IPS-15b (cell line): ENCODE measurements at regions not wholly inside any gene's neighbourhood (a gene's known extent, or its start where the extent isn't known, plus 50 kb on each side); places are given as distances from the start of the nearest gene placed in this dataset.

Source experiments
- H3K27me3 ChIP-seq: one replicate; pipeline ENCODE4 v1.6.1; 2013; ENCODE audit warnings: low read length; ENCODE audit not compliant: control insufficient read depth, insufficient read depth
- H3K36me3 ChIP-seq: one replicate; pipeline ENCODE4 v1.6.1; 2013; ENCODE audit warnings: low read length; ENCODE audit not compliant: control insufficient read depth, insufficient read depth
- H3K4me1 ChIP-seq: one replicate; pipeline ENCODE4 v1.6.1; 2013; ENCODE audit warnings: mild to moderate bottlenecking, low read length; ENCODE audit not compliant: control insufficient read depth, insufficient read depth
- H3K4me3 ChIP-seq: one replicate; pipeline ENCODE4 v1.5.1; 2013; ENCODE audit warnings: low read depth, low read length
- H3K9ac ChIP-seq: one replicate; pipeline ENCODE4 v1.6.1; 2013; ENCODE audit warnings: low read depth, mild to moderate bottlenecking, low read length
- H3K9me3 ChIP-seq: one replicate; pipeline ENCODE4 v1.6.1; 2013; ENCODE audit warnings: mild to moderate bottlenecking, low read length; ENCODE audit not compliant: control insufficient read depth, insufficient read depth

DNA sequence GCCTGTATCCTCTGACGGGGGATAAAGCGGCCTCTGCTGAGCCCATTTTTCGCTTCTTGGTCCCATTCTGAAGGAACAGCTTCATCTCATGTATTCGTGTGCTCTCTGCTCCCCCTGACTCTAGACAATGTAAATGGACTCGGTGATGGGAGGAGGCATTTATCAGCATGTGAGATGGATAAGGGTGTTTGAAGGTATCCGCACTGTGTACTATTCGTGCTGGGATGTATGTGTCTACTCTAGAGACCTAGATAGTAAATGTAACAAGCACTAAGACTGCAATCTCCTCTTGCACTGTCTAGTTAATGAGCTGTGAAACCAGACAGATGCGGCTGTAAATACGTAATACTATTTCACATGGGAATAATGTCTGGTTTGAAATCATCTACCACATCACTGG lies 134.6 kb upstream of the ARGLU1 start:
- no peak overlapping the region for H3K4me3 ChIP-seq
- H3K9ac ChIP-seq: no peak overlapping the region
- H3K27me3 ChIP-seq: no peaks in the 10 kb centered on the region
- H3K9me3 ChIP-seq: no peaks in the 10 kb centered on the region
- H3K36me3 ChIP-seq: no peaks in the 10 kb centered on the region
- no peaks in the 10 kb centered on the region for H3K4me1 ChIP-seq

DNA sequence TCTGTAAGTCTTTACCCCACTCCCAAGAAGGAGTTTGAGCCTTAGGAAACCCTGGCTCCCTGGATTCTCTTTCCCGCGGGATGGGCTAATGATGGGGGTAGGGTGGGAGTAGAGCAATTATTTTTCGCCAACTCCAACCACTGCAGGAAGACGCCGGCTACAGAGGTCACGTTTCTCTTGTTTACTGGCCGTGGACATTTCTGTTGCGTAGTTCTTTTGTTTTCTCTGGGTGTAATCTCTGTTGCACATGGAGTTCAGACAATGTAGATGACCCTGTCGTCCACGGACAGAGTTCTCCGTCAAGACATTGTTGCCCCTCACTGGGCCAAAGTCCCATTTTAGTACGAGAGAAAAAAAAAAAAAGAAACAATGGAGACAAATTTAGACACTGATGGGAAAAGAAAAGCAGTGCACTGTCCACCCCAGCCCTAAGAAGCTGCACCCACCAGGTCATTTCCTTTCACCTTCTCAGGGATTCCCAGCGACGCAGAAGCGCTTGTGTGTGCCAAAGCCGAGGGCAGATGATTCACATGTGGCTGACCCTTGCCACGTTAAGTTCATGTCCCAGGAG lies 133.9 kb upstream of the ARGLU1 start:
- Histone ChIP-seq H3K9me3 (no peaks in the 10 kb centered on the region), H3K36me3 (no peaks in the 10 kb centered on the region), H3K4me1 (no peaks in the 10 kb centered on the region), H3K4me3 (no peak overlapping the region), H3K27me3 (no peaks in the 10 kb centered on the region), H3K9ac (no peak overlapping the region)

DNA sequence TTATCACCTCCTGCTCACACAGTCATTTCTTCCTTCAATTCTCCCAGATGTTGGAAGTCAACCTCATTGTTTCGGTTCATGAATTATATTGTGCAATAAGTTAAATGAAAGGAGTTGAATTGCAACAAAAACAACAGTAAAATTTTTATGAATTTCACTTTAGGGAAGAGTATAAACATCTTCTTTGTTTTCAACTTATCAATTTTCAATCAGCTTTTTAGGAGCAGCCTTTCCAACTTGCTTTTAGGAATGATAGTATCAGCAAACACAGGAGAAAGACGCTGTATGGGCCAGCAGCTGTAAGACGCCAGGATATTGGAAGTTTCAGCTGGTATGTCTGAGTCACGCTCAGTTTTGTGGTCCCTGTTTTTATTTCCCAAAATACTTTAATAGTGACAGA lies 132.5 kb upstream of the ARGLU1 start:
- Histone ChIP-seq H3K4me1 (no peaks in the 10 kb centered on the region), H3K36me3 (no peaks in the 10 kb centered on the region), H3K9me3 (no peaks in the 10 kb centered on the region), H3K4me3 (no peak overlapping the region), H3K27me3 (no peaks in the 10 kb centered on the region), H3K9ac (no peak overlapping the region)

DNA sequence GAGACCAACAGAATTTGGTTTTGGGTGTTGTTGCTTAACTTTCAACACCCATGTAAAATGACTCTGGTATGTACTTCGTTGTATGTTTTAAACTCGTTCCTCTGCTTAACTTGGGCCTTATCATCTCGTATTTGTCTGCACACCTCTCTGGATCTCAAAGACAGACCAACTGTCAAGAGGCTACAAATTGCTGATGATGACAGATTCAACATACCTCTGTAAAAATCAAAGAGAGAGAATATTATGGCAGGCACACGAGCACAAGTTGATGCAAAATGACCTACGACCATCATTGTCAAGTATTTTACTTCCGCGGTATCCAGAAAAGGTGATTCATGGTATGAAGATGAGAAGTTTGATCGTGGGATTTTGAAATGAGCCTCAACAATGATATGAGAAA lies 132.1 kb upstream of the ARGLU1 start:
- Histone ChIP-seq H3K9me3 (no peaks in the 10 kb centered on the region), H3K27me3 (no peaks in the 10 kb centered on the region), H3K4me1 (no peaks in the 10 kb centered on the region), H3K36me3 (no peaks in the 10 kb centered on the region), H3K9ac (no peak overlapping the region), H3K4me3 (no peak overlapping the region)

DNA sequence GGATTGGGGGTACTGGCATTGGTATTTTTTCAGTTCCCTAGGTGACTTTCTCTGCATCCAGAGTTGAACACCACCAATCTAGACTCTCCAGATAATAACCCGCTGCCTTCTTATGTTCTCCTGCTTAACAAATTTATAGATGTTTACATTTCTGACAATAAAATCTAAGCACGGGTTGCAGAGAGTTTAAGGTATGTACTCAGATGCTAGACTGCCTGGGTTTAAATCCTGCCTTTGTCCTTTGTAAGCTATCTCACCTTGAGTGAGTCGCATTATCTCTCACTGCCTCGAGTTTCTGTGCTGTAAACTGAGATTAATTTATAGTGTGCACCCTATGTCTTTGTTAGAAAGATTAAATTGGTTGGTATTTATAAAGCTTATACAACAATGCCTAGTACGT lies 131.4 kb upstream of the ARGLU1 start:
- Histone ChIP-seq H3K27me3 (no peaks in the 10 kb centered on the region), H3K4me3 (no peak overlapping the region), H3K4me1 (no peaks in the 10 kb centered on the region), H3K9ac (no peak overlapping the region), H3K36me3 (no peaks in the 10 kb centered on the region), H3K9me3 (no peaks in the 10 kb centered on the region)

DNA sequence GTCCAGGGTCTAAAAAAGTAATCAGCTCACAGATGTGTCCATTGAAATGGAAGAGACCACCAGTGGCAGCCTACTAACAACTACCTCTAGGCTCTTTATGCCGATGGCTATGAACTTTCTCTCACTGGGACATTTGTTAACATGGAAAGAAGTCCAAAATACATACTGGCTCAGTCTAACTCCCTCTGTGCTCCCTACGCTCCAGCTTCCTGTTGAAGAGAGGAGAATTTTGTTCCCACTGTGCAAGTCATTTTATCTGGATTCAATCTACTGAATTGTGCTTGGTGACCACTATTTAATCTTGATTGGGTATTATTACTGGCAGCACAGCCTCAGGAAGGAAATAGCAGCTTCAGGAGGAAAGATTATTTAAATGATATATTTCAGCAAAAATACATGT lies 128.8 kb upstream of the ARGLU1 start:
- H3K4me3 ChIP-seq: no peak overlapping the region
- H3K4me1 ChIP-seq: no peaks in the 10 kb centered on the region
- H3K9ac ChIP-seq: no peak overlapping the region
- no peaks in the 10 kb centered on the region for H3K27me3 ChIP-seq
- H3K9me3 ChIP-seq: no peaks in the 10 kb centered on the region
- H3K36me3 ChIP-seq: no peaks in the 10 kb centered on the region

DNA sequence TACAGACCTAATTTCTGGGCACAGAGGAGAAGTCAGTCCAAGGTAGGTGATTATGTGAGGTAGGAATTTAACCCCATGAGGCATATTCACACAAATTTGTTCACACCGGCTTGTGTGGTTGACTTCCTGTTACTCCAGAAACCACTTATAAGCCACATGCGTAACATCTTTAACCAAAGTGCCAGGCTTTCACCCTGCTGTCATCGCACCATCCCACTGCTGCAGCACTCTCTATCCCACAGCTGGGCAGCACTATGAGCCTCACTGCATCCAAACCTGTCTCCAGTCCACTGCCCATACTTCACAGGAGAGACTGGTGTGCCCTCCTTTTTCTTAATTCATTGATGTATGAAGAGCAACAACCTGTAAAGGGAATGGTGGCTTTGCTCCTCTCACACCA lies 128.2 kb upstream of the ARGLU1 start:
- Histone ChIP-seq H3K9me3 (no peaks in the 10 kb centered on the region), H3K9ac (no peak overlapping the region), H3K4me1 (no peaks in the 10 kb centered on the region), H3K36me3 (no peaks in the 10 kb centered on the region), H3K27me3 (no peaks in the 10 kb centered on the region), H3K4me3 (no peak overlapping the region)

DNA sequence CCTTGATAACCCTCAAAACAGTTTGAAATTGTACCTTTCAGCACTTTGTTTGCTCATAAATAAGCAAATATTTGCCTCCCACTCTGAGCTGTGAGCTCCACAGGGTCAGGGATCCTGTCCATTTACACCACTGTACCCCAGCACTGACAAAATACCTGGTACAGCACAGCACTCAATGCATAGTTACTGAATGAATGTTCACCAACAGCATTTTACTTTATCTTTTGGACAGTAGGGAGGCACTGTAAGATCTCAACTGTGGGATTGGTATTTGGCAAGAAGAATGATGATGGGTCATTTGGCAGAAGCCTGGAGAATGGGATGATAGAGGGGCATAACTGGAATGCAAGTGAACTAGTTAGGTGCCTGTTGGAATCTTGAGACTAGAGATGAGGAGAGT lies 127.2 kb upstream of the ARGLU1 start:
- H3K4me3 ChIP-seq: no peak overlapping the region
- H3K4me1 ChIP-seq: no peaks in the 10 kb centered on the region

DNA sequence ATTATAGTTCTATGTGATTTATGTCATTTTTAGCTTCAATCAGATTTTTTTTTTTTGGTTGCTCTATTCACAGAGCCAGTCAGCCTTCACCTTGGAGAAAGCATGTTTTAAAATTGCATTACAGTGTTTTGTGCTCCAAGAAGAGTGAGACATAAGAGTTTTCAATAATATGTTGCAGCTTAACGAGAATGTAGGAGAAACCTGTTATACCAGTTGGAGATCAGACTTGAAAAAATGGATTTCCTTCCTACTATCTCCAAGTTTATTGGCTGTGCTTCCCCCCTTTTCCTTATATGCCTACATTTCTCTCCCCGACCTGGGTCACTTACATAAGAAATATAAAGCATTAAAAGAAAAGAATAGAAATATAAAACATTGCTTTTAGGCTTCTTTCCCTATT lies 123.9 kb upstream of the ARGLU1 start:
- Histone ChIP-seq H3K27me3 (no peaks in the 10 kb centered on the region), H3K9ac (no peak overlapping the region)

More for the DNA sequence above, 127.2 kb upstream of the ARGLU1 start:
- H3K9me3 ChIP-seq: no peaks in the 10 kb centered on the region
- H3K36me3 ChIP-seq: no peaks in the 10 kb centered on the region
- no peak overlapping the region for H3K9ac ChIP-seq
- H3K27me3 ChIP-seq: no peaks in the 10 kb centered on the region

DNA sequence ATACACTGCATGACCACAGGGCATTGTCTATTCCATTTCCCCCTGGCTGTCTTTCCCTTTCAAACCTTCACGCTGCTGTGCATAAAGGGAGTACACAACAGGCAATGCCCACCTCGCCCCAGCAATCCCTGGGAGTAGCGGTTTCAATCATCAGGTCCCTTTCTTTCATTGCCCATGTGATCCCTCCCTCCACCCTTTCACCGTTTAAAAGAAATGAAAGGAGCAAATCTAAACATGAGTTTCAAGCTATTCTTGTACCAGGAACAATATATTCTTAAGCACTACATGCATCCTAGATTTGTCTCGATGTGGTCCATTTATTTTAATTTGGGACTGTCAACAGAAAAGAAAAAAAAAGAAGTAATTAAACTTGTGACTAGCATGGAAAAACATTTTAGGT lies 123.4 kb upstream of the ARGLU1 start:
- Histone ChIP-seq H3K4me3 (no peak overlapping the region), H3K9me3 (no peaks in the 10 kb centered on the region), H3K4me1 (no peaks in the 10 kb centered on the region), H3K9ac (no peak overlapping the region), H3K27me3 (no peaks in the 10 kb centered on the region), H3K36me3 (no peaks in the 10 kb centered on the region)

More for the DNA sequence above, 123.9 kb upstream of the ARGLU1 start:
- H3K9me3 ChIP-seq: no peaks in the 10 kb centered on the region
- no peaks in the 10 kb centered on the region for H3K4me1 ChIP-seq
- no peaks in the 10 kb centered on the region for H3K36me3 ChIP-seq
- H3K4me3 ChIP-seq: no peak overlapping the region

DNA sequence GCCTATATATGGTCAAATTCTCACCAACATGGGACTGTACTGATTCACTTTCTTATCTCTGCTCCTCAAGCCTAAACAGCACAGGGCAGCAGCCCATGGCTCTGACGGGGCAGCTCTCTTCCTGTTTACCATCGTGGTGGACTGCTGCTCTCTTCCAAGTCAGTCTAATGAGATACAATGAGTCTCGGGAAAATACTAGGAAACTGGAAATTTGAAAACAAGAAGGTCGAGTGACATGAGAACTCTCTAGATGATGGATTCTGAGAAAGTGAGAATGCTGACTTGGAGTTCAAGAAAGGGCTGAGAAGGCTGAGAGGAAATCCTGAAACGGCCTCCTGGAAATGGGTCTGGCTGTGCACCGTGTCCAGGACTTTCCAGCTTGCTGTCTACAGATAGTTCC lies 122.8 kb upstream of the ARGLU1 start:
- H3K9ac ChIP-seq: no peak overlapping the region
- no peaks in the 10 kb centered on the region for H3K36me3 ChIP-seq
- H3K27me3 ChIP-seq: no peaks in the 10 kb centered on the region
- H3K4me3 ChIP-seq: no peak overlapping the region
- H3K4me1 ChIP-seq: no peaks in the 10 kb centered on the region
- no peaks in the 10 kb centered on the region for H3K9me3 ChIP-seq

DNA sequence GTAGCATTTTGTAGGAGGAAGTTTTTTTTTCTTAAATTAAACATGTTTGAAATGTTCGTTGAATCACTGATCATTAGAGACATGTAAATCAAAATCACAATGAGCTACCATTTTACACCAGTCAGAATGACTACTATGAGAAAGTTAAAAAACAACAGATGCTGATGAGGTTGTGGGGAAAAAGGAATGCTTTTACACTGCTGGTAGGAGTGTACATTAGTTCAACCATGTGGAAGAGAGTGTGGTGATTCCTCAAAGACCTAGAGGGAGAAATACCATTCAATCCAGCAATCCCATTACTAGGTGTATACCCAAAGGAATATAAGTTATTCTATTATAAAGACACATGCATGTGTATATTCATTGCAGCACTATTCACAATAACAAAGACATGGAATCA lies 122.0 kb upstream of the ARGLU1 start:
- H3K9me3 ChIP-seq: no peaks in the 10 kb centered on the region
- no peaks in the 10 kb centered on the region for H3K27me3 ChIP-seq
- no peaks in the 10 kb centered on the region for H3K36me3 ChIP-seq
- no peak overlapping the region for H3K9ac ChIP-seq
- no peak overlapping the region for H3K4me3 ChIP-seq
- no peaks in the 10 kb centered on the region for H3K4me1 ChIP-seq

DNA sequence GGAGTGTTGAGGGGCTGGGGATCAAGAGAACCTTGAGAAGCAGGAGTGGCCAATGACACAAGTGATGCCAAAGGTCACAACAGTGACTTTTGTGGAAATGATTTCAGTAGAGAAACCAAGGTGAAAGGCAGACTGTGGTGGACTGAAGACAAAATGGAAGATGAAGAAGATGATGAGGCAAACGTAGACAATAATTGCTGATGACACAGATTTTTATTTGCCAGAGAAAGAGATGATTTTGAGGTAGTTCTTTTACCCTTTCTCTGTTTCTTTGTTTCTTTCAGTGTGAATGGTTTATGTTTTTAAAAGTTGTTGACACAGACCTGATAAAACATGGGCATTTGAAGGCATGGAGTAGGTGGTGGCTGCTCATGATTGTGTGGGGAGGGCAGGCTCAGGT lies 121.0 kb upstream of the ARGLU1 start:
- Histone ChIP-seq H3K4me3 (no peak overlapping the region), H3K36me3 (no peaks in the 10 kb centered on the region), H3K27me3 (no peaks in the 10 kb centered on the region), H3K9me3 (no peaks in the 10 kb centered on the region), H3K4me1 (no peaks in the 10 kb centered on the region), H3K9ac (no peak overlapping the region)
